Coronary artery (tissue), 2 donors: ENCODE measurements at regions not wholly inside any gene's neighbourhood (a gene's known extent, or its start where the extent isn't known, plus 50 kb on each side); places are given as distances from the start of the nearest gene placed in this dataset.

Source experiments
- DNase-seq: peaks from one replicate; pipeline ENCODE4 v3.0.0-alpha.2; 2017; ENCODE audit warnings: low spot score
- H3K27ac ChIP-seq, 2 donors: fragments of 200-600 bp; sonication (generic); one replicate each; pipeline ENCODE4 v1.5.1; 2016 to 2019
- H3K4me3 ChIP-seq: fragments of 200-600 bp; sonication (generic); 2 replicates; pipeline ENCODE4 v1.5.1; 2016; ENCODE audit warnings: mild to moderate bottlenecking, moderate library complexity
- CTCF ChIP-seq: fragments of 200-600 bp; sonication (generic); IDR thresholded peaks from one replicate; pipeline ENCODE4 v1.5.1; 2019; ENCODE audit warnings: antibody characterized with exemption

GRCh38 chr18:55138401-55138800 is 179.1 kb upstream of the CCDC68 start:
- DNase-seq: no peak
- Histone ChIP-seq H3K27ac (no peak overlapping the region), H3K4me3 (no peak overlapping the region)
- no peak for TF ChIP-seq CTCF

- DNase-seq: no peak
- H3K4me3 ChIP-seq: no peak overlapping the region
- no peak for TF ChIP-seq CTCF
- no peak overlapping the region for H3K27ac ChIP-seq
Measured at GRCh38 chr18:55137602-55138001, 178.3 kb upstream of the CCDC68 start.

GRCh38 chr18:55136864-55137263 is 177.6 kb upstream of the CCDC68 start:
- no peak for TF ChIP-seq CTCF
- DNase-seq: no peak
- Histone ChIP-seq H3K27ac (no peak overlapping the region), H3K4me3 (no peak overlapping the region)

- Histone ChIP-seq H3K4me3 (no peak overlapping the region), H3K27ac (no peak overlapping the region)
- no peak for TF ChIP-seq CTCF
- no peak for DNase-seq
Measured at GRCh38 chr18:55136258-55136657, 177.0 kb upstream of the CCDC68 start.

GRCh38 chr18:55133378-55133777 is 174.1 kb upstream of the CCDC68 start:
- Histone ChIP-seq H3K27ac (no peak overlapping the region), H3K4me3 (no peak overlapping the region)
- no peak for TF ChIP-seq CTCF

GRCh38 chr18:55128437-55128836 is 169.2 kb upstream of the CCDC68 start:
- no peak overlapping the region for H3K27ac ChIP-seq
- DNase-seq: no peak
- H3K4me3 ChIP-seq: no peak overlapping the region
- no peak for TF ChIP-seq CTCF

More at GRCh38 chr18:55133378-55133777, 174.1 kb upstream of the CCDC68 start:
- no peak for DNase-seq

- H3K27ac ChIP-seq: no peak overlapping the region
- H3K4me3 ChIP-seq: no peak overlapping the region
- DNase-seq: no peak
- no peak for TF ChIP-seq CTCF
Measured at GRCh38 chr18:55124078-55124763, 165.0 kb upstream of the CCDC68 start.
